ENCODE measurements at regions not wholly inside any gene's neighbourhood (a gene's known extent, or its start where the extent isn't known, plus 50 kb on each side); places are given as distances from the start of the nearest gene placed in this dataset.

GRCh38 chr2:177002983-177003382 is 209.6 kb upstream of the HNRNPA3 start:
- TF ChIP-seq USF1 (IDR thresholded peaks at IDR 0.05) (no peak), TEAD4 (IDR thresholded peaks at IDR 0.05) (no peak), TCF12 (IDR thresholded peaks at IDR 0.05; ENCODE audit: low read depth) (no peak), EP300 (IDR thresholded peaks at IDR 0.05; ENCODE audit: borderline replicate concordance) (no peak), CREB1 (IDR thresholded peaks at IDR 0.05; ENCODE audit: low read depth) (no peak), ZBTB7A (IDR thresholded peaks at IDR 0.05; ENCODE audit: low read depth) (no peak), EGR1 (IDR thresholded peaks at IDR 0.05) (no peak), YY1 (IDR thresholded peaks at IDR 0.05; ENCODE audit: low read depth) (no peak), CEBPB (IDR thresholded peaks at IDR 0.05) (no peak), NFIC (IDR thresholded peaks at IDR 0.05) (no peak), MAX (IDR thresholded peaks at IDR 0.05) (no peak), TAF1 (IDR thresholded peaks at IDR 0.05; ENCODE audit: low read depth) (no peak), RAD21 (IDR thresholded peaks at IDR 0.05; ENCODE audit: low read depth) (no peak), REST (IDR thresholded peaks at IDR 0.05; ENCODE audit: low read depth) (no peak), FOXM1 (IDR thresholded peaks at IDR 0.05; ENCODE audit: borderline replicate concordance, low read depth) (no peak)

- TF ChIP-seq RAD21 (IDR thresholded peaks at IDR 0.05; ENCODE audit: low read depth): no peak
- TF ChIP-seq CREB1 (IDR thresholded peaks at IDR 0.05; ENCODE audit: low read depth): no peak
- TF ChIP-seq REST (IDR thresholded peaks at IDR 0.05; ENCODE audit: low read depth): no peak
- no peak for TF ChIP-seq TAF1 (IDR thresholded peaks at IDR 0.05; ENCODE audit: low read depth)
- no peak for TF ChIP-seq TEAD4 (IDR thresholded peaks at IDR 0.05)
- TF ChIP-seq NFIC (IDR thresholded peaks at IDR 0.05): no peak
- TF ChIP-seq MAX (IDR thresholded peaks at IDR 0.05): no peak
- no peak for TF ChIP-seq EGR1 (IDR thresholded peaks at IDR 0.05)
- TF ChIP-seq TCF12 (IDR thresholded peaks at IDR 0.05; ENCODE audit: low read depth): no peak
- no peak for TF ChIP-seq EP300 (IDR thresholded peaks at IDR 0.05; ENCODE audit: borderline replicate concordance)
- TF ChIP-seq FOXM1 (IDR thresholded peaks at IDR 0.05; ENCODE audit: borderline replicate concordance, low read depth): no peak
- TF ChIP-seq ZBTB7A (IDR thresholded peaks at IDR 0.05; ENCODE audit: low read depth): no peak
These were observed 202.4 kb upstream of the HNRNPA3 start for GRCh38 chr2:177010146-177010545.

- TF ChIP-seq TAF1 (IDR thresholded peaks at IDR 0.05; ENCODE audit: low read depth): no peak
- no peak for TF ChIP-seq REST (IDR thresholded peaks at IDR 0.05; ENCODE audit: low read depth)
- no peak for TF ChIP-seq EGR1 (IDR thresholded peaks at IDR 0.05)
- no peak for TF ChIP-seq TCF12 (IDR thresholded peaks at IDR 0.05; ENCODE audit: low read depth)
- TF ChIP-seq FOXM1 (IDR thresholded peaks at IDR 0.05; ENCODE audit: borderline replicate concordance, low read depth): no peak
- TF ChIP-seq RAD21 (IDR thresholded peaks at IDR 0.05; ENCODE audit: low read depth): no peak
- no peak for TF ChIP-seq MAX (IDR thresholded peaks at IDR 0.05)
- no peak for TF ChIP-seq CREB1 (IDR thresholded peaks at IDR 0.05; ENCODE audit: low read depth)
- no peak for TF ChIP-seq ZBTB7A (IDR thresholded peaks at IDR 0.05; ENCODE audit: low read depth)
- no peak for TF ChIP-seq USF1 (IDR thresholded peaks at IDR 0.05)
- no peak for TF ChIP-seq NFIC (IDR thresholded peaks at IDR 0.05)
These were observed 201.7 kb upstream of the HNRNPA3 start for GRCh38 chr2:177010861-177011260.

GRCh38 chr2:177014946-177015345 is 197.6 kb upstream of the HNRNPA3 start:
- TF ChIP-seq YY1 (IDR thresholded peaks at IDR 0.05; ENCODE audit: low read depth) (no peak), EGR1 (IDR thresholded peaks at IDR 0.05) (no peak), TCF12 (IDR thresholded peaks at IDR 0.05; ENCODE audit: low read depth) (no peak), FOXM1 (IDR thresholded peaks at IDR 0.05; ENCODE audit: borderline replicate concordance, low read depth) (no peak), RAD21 (IDR thresholded peaks at IDR 0.05; ENCODE audit: low read depth) (no peak), CREB1 (IDR thresholded peaks at IDR 0.05; ENCODE audit: low read depth) (no peak), REST (IDR thresholded peaks at IDR 0.05; ENCODE audit: low read depth) (no peak), TEAD4 (IDR thresholded peaks at IDR 0.05) (no peak), USF1 (IDR thresholded peaks at IDR 0.05) (no peak), MAX (IDR thresholded peaks at IDR 0.05) (no peak), EP300 (IDR thresholded peaks at IDR 0.05; ENCODE audit: borderline replicate concordance) (no peak), TAF1 (IDR thresholded peaks at IDR 0.05; ENCODE audit: low read depth) (no peak), NFIC (IDR thresholded peaks at IDR 0.05) (no peak)
